ENCODE measurements at regions not wholly inside any gene's neighbourhood (a gene's known extent, or its start where the extent isn't known, plus 50 kb on each side); places are given as distances from the start of the nearest gene placed in this dataset.

DNA sequence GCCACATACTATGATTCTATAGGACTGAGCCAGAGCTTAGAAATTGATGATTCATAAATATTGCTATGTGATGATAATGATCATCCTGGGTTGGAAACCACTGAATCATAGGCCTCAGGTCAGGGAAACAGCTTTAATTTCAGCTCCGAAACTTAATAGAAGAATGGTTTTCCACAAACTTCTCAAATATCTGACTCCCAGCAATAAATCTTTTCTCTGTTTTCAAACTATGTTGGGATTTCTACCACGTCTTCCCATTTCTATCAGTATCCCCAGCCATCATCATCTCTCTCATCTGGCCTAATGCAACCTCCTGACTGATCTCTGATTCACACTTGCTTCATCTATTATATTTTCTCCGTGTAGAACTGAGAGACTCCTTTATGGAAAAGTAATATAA lies 521.8 kb upstream of the AGA start:
- no peaks in the 10 kb centered on the region for H3K27me3 ChIP-seq
- 76% methylated on average over 3 of the region's 3 CpGs for WGBS
- TF ChIP-seq EP300 (IDR thresholded peaks at IDR 0.05) = no peak
- TF ChIP-seq POLR2A (IDR thresholded peaks at IDR 0.05) = no peak
- no peak for TF ChIP-seq POLR2AphosphoS5 (IDR thresholded peaks at IDR 0.05)
- H3K27ac ChIP-seq = no peak overlapping the region
- H3K36me3 ChIP-seq = no peaks in the 10 kb centered on the region
- H3K4me3 ChIP-seq = no peak overlapping the region
- no peaks in the 10 kb centered on the region for H3K9me3 ChIP-seq
- no peak for DNase-seq (ENCODE audit: low spot score in 2 of 2)
- no peaks in the 10 kb centered on the region for H3K4me1 ChIP-seq

GRCh38 chr4:177964693-177965168 lies 522.5 kb upstream of the AGA start:
- Histone ChIP-seq H3K27me3 (no peaks in the 10 kb centered on the region), H3K27ac (no peak overlapping the region), H3K9me3 (no peaks in the 10 kb centered on the region), H3K4me3 (no peak overlapping the region), H3K36me3 (no peaks in the 10 kb centered on the region), H3K4me1 (no peaks in the 10 kb centered on the region)
- WGBS = 36% methylated on average over 2 of the region's 2 CpGs
- no peak for DNase-seq (ENCODE audit: low spot score in 2 of 2)
- TF ChIP-seq EP300 (IDR thresholded peaks at IDR 0.05) = no peak

DNA sequence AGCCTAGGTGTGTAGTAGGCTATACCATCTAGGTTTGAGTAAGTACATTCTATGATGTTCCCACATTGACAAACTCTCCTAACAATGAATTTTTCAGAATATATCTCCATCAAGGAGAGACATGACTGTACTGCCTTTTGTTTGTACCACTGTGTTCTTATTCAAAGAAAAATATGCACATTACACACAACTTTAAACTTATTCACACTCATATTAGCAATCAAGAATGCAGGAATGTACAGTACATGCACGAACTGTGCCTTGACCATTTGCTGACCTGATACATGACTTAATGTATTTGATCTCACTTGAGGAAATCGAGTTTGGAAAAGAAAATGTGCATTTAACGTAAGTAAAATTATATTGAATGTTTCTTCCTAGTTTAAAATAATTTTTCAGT lies 525.1 kb upstream of the AGA start:
- Histone ChIP-seq H3K36me3 (no peaks in the 10 kb centered on the region), H3K9me3 (no peaks in the 10 kb centered on the region), H3K27me3 (no peaks in the 10 kb centered on the region), H3K4me3 (no peak overlapping the region), H3K27ac (no peak overlapping the region), H3K4me1 (no peaks in the 10 kb centered on the region)
- TF ChIP-seq, protein P1, sequence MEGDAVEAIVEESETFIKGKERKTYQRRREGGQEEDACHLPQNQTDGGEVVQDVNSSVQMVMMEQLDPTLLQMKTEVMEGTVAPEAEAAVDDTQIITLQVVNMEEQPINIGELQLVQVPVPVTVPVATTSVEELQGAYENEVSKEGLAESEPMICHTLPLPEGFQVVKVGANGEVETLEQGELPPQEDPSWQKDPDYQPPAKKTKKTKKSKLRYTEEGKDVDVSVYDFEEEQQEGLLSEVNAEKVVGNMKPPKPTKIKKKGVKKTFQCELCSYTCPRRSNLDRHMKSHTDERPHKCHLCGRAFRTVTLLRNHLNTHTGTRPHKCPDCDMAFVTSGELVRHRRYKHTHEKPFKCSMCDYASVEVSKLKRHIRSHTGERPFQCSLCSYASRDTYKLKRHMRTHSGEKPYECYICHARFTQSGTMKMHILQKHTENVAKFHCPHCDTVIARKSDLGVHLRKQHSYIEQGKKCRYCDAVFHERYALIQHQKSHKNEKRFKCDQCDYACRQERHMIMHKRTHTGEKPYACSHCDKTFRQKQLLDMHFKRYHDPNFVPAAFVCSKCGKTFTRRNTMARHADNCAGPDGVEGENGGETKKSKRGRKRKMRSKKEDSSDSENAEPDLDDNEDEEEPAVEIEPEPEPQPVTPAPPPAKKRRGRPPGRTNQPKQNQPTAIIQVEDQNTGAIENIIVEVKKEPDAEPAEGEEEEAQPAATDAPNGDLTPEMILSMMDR (IDR thresholded peaks at IDR 0.05) = no peak
- TF ChIP-seq POLR2AphosphoS5 (IDR thresholded peaks at IDR 0.05) (no peak), POLR2A (IDR thresholded peaks at IDR 0.05) (no peak), EP300 (IDR thresholded peaks at IDR 0.05) (no peak)
- DNase-seq (ENCODE audit: low spot score in 2 of 2) = no peak
- WGBS = 75% methylated on average over 3 of the region's 3 CpGs

- no peaks in the 10 kb centered on the region for H3K36me3 ChIP-seq
- no peak overlapping the region for H3K27ac ChIP-seq
- H3K9me3 ChIP-seq = no peaks in the 10 kb centered on the region
- H3K27me3 ChIP-seq = no peaks in the 10 kb centered on the region
- no peak overlapping the region for H3K4me3 ChIP-seq
- WGBS = 57% methylated on average over 4 of the region's 4 CpGs
- TF ChIP-seq POLR2A (IDR thresholded peaks at IDR 0.05) (no peak), EP300 (IDR thresholded peaks at IDR 0.05) (no peak), POLR2AphosphoS5 (IDR thresholded peaks at IDR 0.05) (no peak)
- TF ChIP-seq, protein P1 (IDR thresholded peaks at IDR 0.05) = no peak
- no peaks in the 10 kb centered on the region for H3K4me1 ChIP-seq
- DNase-seq (ENCODE audit: low spot score in 2 of 2) = no peak
Observed at GRCh38 chr4:177968817-177969442, 526.7 kb upstream of the AGA start.

DNA sequence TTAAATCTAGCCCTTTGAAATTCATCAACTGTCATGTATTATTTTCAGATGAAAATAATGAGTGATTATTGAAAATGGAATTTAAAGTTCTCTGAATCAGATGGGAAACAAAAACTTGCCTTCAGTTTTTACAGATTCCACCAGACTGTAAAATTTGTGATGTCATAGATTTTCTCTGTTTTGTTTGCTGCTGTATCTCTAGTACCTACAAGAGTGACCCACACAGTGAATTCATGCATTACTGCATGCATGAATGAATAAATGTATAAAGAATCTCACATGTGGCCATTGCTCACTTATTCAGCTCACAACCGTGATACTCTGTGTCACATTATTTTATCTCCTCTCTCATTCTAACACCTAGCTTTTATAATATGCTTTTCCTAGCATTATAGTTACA lies 532.2 kb upstream of the AGA start:
- Histone ChIP-seq H3K9me3 (no peaks in the 10 kb centered on the region), H3K4me1 (no peaks in the 10 kb centered on the region), H3K4me3 (no peak overlapping the region), H3K36me3 (no peaks in the 10 kb centered on the region), H3K27ac (no peak overlapping the region), H3K27me3 (no peaks in the 10 kb centered on the region)
- TF ChIP-seq, protein P1 (IDR thresholded peaks at IDR 0.05) = no peak
- TF ChIP-seq POLR2A (IDR thresholded peaks at IDR 0.05) (no peak), EP300 (IDR thresholded peaks at IDR 0.05) (no peak), POLR2AphosphoS5 (IDR thresholded peaks at IDR 0.05) (no peak)
- 81% methylated on average over 1 of the region's 1 CpG for WGBS
- no peak for DNase-seq (ENCODE audit: low spot score in 2 of 2)

DNA sequence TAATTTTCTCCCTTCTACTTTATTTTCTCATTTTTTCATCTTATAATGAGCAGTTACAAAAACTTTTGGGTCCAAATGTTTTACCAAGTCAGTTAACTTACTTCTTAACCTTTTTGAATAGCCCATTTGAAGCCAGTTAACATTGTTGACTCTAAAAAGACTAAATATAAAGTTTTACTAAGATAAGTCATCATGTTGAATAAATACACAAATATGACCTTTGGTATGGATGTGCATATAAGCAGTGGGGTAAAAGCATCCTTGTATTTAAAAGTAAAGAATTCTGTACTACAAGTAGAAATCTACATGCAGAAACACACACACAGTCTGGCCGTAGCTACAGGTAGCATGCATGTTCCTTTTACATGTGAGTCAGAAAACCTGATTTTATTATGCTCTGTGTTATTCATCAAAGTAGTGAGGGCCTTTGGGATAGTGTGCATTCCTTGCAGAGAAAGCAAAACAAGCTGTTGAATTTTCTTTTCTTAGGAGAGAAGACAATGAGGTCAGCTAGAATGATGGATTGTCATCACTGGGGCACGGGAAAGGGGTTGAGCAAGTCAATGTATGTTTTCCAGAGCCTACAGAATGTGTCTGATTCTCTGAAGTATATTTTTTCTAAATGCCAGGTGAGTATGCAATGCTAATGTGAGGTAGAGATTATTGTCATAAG lies 533.2 kb upstream of the AGA start:
- Histone ChIP-seq H3K27me3 (no peaks in the 10 kb centered on the region), H3K36me3 (no peaks in the 10 kb centered on the region), H3K4me3 (no peak overlapping the region), H3K9me3 (no peaks in the 10 kb centered on the region), H3K27ac (no peak overlapping the region), H3K4me1 (no peaks in the 10 kb centered on the region)
- no peak for TF ChIP-seq POLR2AphosphoS5 (IDR thresholded peaks at IDR 0.05)
- no peak for TF ChIP-seq EP300 (IDR thresholded peaks at IDR 0.05)
- TF ChIP-seq, protein P1 (IDR thresholded peaks at IDR 0.05) = no peak
- no peak for TF ChIP-seq POLR2A (IDR thresholded peaks at IDR 0.05)
- DNase-seq (ENCODE audit: low spot score in 2 of 2) = no peak
- 39% methylated on average over 2 of the region's 2 CpGs for WGBS
